C4-2B (cell line): ENCODE measurements at regions not wholly inside any gene's neighbourhood (a gene's known extent, or its start where the extent isn't known, plus 50 kb on each side); places are given as distances from the start of the nearest gene placed in this dataset.

Experiments used
- ZFX ChIP-seq: fragments of 450-650 bp; IDR thresholded peaks from 2 replicates; pipeline ENCODE4 v1.6.1; 2017
- TF ChIP-seq, protein P1 (sequence below): fragments of 450-650 bp; conservative IDR thresholded peaks from 2 replicates; pipeline ENCODE4 v1.5.1; 2017; ENCODE audit warnings: mild to moderate bottlenecking

GRCh38 chr13:73658639-73659038 lies 475.6 kb downstream of the KLF12 start:
- TF ChIP-seq, protein P1, sequence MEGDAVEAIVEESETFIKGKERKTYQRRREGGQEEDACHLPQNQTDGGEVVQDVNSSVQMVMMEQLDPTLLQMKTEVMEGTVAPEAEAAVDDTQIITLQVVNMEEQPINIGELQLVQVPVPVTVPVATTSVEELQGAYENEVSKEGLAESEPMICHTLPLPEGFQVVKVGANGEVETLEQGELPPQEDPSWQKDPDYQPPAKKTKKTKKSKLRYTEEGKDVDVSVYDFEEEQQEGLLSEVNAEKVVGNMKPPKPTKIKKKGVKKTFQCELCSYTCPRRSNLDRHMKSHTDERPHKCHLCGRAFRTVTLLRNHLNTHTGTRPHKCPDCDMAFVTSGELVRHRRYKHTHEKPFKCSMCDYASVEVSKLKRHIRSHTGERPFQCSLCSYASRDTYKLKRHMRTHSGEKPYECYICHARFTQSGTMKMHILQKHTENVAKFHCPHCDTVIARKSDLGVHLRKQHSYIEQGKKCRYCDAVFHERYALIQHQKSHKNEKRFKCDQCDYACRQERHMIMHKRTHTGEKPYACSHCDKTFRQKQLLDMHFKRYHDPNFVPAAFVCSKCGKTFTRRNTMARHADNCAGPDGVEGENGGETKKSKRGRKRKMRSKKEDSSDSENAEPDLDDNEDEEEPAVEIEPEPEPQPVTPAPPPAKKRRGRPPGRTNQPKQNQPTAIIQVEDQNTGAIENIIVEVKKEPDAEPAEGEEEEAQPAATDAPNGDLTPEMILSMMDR, result no peak
- TF ChIP-seq ZFX, result no peak
